DMS79 treated with DMSO at 0.1 percent for 48 hours (cell line): ENCODE measurements at regions not wholly inside any gene's neighbourhood (a gene's known extent, or its start where the extent isn't known, plus 50 kb on each side); places are given as distances from the start of the nearest gene placed in this dataset.
"Not testable (repeated sequence)": the region's sequence is repeated elsewhere in the genome, so short reads cannot be mapped to it uniquely, and the experiment has no call there.

ENCODE experiments used
- DNase-seq: peaks from one replicate; lab custom pipeline; 2025; lab: John Stamatoyannopoulos, UW

- not testable (repeated sequence) for DNase-seq
These were observed 157.6 kb upstream of the HEY2 start for GRCh38 chr6:125591796-125592195.

- no peak for DNase-seq
These were observed 155.7 kb upstream of the HEY2 start for GRCh38 chr6:125593746-125594145.

GRCh38 chr6:125596020-125596419, 153.4 kb upstream of the HEY2 start:
- DNase-seq: peak; percentile 44

DNA sequence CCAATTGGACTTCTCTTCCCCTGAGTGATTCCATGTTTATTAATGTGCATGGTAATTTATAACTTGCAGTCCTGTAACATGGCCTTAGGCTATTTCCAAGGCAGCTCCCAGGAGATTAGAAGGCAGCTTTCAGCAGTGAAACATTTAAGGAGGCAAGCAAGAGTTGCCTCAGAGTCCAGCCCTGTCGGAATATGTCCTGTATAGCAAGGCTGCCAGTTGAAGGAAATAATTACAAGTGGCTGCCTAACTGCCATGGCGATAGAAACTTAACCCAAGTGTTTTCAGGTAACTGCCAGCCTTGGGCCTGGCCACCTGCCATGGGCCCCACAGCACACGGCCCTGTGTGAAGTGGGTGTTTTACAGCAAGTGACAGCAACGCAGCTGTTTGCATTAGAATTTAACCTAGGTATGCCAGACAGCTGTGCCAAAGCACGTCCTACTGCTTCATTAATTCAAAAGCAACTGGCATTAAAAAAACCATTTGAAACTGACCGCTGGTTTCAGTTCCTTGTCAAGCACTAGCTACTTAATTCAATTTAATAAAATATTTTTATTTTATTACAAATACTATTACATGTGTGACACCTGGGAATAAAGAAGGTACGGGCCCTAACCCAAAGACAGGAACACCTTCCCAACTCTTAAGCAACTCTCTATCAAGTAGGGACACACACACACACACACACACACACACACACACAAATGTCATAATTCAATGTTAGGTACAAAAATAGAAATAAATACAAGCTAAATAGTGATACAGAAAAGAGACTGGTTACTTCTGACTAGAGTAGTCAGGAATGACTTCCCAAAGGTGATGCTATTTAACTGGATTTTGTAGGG, 151.8 kb upstream of the HEY2 start:
- DNase-seq: peak; percentile 94

GRCh38 chr6:125598422-125598821, 151.0 kb upstream of the HEY2 start:
- DNase-seq: peak; percentile 73

DNA sequence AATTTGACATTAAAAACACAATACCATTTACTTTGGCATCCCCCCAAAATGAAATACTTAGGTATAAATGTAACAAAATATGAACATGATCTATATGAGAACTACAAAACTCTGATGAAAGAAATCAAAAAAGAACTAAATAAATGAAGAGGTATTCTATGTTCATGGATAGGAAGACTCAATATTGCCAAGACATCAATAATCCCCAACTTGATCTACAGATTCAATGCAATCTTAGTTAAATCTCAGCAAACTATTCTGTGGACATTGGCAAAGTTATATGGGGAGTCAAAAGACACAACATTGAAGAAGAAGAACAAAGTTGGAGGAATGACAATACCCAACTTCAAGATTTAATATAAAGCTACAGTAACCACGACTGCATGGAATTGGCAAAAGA, 145.2 kb upstream of the HEY2 start:
- no peak for DNase-seq

- peak; percentile 52 for DNase-seq
These were observed 137.7 kb upstream of the HEY2 start for GRCh38 chr6:125611573-125612344.

DNA sequence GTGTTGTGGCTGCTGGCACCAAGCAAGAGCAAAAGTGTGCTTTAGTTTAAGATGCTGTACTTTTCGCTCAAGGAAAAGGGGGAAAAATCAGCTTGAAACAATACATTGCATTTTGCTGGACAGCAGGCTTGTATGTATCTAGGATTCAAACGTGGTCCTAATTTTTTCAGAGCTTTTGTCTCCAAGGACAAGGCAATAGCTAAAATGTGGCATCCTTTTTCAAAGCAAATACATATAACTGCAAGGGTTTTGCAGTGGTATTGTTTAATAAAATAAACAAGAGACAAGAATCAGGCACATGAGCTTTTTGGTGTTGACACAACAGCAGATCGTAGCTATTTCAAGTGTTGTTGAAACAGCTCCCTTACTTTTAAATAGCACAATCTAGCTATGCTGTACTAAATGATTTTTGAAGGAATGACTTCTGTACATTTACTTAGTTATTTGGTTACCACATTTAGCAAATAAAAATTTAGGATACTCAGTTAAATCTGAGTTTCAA, 137.0 kb upstream of the HEY2 start:
- DNase-seq: peak; percentile 47

DNA sequence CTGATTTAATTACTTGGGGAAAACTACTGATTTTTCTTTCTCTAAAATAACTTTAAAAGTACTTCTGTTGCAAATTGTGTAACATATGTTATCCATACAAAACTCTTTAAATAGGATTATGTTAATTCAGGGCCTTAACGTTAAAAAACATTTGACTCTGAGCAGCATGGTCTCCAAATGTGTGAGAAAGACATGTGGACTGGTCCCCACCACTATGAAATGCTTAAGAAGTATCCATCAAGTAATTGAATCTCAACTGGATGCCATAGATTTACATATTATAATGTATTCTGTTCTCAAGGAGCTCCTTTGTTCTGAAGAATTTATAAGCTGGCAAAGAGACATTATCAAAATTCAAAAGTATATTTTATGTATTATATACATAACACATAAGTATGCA, 130.8 kb upstream of the HEY2 start:
- DNase-seq: no peak

GRCh38 chr6:125623085-125623484, 126.3 kb upstream of the HEY2 start:
- DNase-seq: no peak

DNA sequence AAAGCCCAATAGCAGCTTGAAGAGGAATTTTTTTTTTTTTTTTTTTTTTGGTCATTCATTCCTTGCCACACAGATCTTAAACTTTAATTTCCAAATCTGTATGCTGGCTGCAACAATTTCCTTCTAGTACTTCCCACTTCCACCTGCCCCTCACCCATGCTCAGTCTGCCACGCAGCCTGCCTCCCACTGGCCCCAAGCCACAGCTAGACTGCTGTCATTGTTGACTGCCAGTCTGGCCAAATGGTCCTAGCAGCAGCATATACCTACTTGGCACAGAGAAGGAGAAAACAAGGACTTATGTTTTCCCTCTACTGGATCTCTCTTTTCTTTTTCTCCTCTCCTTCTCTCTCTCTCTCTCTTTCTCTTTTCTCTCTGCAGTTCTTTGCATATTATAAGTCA, 118.3 kb upstream of the HEY2 start:
- no peak for DNase-seq

DNA sequence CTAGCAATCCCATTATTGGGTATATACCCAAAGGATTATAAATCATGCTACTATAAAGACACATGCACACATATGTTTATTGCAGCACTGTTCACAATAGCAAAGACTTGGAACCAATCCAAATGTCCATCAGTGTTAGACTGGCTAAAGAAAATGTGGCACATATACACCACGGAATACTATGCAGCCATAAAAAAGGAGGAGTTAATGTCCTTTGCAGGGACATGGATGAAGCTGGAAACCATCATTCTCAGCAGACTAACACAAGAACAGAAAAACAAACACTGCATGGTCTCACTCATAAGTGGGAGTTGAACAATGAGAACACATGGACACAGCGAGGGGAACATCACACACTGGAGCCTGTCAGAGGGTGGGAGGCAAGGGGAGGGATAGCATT, 113.4 kb upstream of the HEY2 start:
- DNase-seq: not testable (repeated sequence)

GRCh38 chr6:125636671-125637070, 112.8 kb upstream of the HEY2 start:
- DNase-seq: no peak

DNA sequence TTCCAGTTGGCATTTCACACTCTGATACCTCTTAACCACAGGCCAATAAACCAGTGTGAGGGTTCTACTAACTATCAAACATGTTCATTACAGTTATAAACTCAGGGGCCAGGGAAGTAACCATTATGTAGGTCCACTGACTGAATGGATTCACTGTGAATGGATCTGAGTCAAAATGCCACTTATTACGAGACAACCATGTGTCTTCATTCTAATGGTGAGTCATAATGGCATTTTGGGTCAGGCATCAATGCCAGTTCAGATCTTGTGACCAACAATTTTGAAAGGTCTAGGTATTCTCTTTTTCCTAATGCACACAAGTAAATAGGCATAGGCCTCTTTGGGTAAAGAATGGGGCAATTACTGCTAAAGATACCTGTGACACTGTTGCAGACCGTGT, 112.2 kb upstream of the HEY2 start:
- DNase-seq: no peak

- no peak for DNase-seq
These were observed 109.9 kb upstream of the HEY2 start for GRCh38 chr6:125639466-125640020.

DNA sequence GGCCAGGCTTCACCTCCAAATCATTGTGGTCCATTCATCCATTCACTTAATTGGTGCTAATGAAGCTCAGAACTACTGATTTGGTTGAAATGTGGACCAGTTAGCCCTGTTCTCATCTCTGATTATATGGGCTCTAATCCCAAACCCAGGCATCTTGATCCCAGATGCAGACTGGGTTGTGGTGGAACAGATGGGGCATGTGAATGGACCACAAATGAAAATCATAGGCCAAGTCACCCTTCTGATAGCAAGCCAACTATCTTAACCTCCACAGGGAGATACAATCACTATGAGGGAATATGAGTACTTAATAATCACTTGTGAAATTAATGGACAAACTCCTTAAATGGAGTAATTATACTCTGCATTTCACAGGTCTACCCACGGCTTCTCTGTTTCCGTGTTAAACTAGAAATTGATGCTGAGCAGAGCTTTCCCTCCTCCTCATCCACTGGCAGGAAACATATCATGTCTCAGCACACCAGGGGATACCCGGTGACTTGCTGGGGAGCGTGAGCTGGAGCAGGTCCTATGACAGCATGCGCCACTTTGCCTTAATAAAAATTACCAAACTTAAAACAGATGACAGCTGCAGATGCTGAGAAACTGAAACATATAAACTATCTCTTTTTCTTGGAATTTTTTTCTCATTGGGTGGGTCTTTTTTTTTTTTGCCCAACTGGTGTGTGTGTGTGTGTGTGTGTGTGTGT, 108.8 kb upstream of the HEY2 start:
- DNase-seq: no peak

DNA sequence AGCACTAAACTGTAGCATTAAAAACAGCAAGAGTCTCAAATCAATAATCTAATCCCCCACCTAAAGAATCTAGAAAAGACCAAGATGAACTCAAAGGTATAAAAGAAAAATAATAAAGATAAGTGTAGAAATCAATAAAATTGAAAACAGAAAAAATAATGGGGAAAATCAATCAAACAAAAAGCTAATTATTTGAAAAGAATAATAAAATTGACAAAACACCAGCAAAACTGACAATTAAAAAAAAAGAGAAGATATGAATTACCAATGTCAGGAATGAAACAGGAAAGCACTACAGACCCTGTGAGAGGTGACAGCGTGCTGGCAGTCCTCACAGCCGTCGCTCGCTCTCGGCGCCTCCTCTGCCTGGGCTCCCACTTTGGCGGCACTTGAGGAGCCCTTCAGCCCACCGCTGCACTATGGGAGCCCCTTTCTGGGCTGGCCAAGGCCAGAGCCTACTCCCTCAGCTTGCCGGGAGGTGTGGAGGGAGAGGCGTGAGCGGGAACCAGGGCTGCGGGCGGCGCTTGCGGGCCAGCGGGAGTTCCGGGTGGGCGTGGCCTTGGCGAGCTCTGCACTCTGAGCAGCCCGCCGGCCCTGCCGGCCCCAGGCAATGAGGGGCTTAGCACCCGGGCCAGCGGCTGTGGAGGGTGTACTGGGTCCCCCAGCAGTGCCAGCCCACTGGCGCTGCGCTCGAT, 105.3 kb upstream of the HEY2 start:
- not testable (repeated sequence) for DNase-seq

GRCh38 chr6:125647391-125647790, 102.0 kb upstream of the HEY2 start:
- no peak for DNase-seq

GRCh38 chr6:125653752-125654151, 95.7 kb upstream of the HEY2 start:
- not testable (repeated sequence) for DNase-seq

DNA sequence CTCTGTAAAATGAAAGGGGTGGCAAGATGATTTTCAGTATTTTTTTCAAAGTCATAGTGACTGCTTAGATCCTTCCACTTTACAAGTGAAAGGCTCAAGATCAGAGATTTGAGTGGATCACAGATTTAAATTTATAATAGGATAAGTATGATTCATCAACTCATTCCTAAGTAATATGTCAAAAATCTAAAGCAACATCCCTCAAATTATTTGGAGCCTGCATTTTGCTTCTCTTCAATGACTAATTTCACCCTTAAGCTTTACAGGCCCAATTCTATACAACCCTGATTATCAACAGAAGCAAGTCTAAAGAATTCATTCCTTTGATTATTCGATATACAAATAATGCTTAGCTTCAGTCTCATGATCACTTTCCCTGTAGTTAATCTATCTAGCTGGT, 93.9 kb upstream of the HEY2 start:
- DNase-seq: no peak

GRCh38 chr6:125656287-125656870, 93.1 kb upstream of the HEY2 start:
- no peak for DNase-seq
